ENCODE measurements at regions not wholly inside any gene's neighbourhood (a gene's known extent, or its start where the extent isn't known, plus 50 kb on each side); places are given as distances from the start of the nearest gene placed in this dataset.

DNA sequence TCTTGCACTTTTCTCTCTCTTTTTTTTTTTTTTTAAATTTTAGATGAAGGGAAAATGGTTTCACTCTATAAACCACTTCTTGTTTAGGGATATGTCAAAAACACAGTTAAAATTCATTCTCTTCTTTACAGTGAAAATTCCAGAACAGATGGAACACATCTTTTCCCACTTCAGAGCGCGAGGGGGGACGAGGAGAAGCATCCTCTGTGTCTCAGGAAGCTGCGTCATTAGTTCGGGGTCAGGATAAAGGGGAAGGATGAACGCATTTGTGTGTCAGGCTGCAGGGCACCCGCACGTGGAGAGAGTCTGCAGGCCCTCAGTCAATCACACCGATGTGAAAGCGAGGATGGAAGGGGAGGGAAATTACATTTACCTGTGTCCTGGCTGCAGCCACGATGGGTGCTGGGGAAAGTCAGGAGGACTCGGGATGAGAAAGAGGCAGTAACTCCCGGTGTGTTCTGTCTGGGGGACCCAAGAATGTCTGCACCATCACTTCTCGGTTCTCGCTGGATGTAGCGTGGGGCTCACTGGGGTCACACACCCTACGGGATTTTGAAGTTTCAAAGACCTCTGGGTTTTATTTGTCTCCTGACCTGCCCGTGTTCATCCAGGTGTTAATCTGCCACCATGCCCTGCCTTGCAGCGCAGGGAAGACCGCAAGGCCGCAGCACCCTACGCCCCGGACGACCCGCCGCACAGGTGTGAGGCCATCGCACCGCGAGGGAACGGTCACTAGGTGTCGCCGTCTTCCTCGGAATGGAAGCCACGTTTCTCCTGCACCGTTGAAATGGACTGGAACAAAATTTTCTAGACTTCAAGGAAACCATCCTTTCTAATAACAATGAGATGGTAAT lies 66.7 kb upstream of the PITRM1 start:
- TF ChIP-seq, protein P1, sequence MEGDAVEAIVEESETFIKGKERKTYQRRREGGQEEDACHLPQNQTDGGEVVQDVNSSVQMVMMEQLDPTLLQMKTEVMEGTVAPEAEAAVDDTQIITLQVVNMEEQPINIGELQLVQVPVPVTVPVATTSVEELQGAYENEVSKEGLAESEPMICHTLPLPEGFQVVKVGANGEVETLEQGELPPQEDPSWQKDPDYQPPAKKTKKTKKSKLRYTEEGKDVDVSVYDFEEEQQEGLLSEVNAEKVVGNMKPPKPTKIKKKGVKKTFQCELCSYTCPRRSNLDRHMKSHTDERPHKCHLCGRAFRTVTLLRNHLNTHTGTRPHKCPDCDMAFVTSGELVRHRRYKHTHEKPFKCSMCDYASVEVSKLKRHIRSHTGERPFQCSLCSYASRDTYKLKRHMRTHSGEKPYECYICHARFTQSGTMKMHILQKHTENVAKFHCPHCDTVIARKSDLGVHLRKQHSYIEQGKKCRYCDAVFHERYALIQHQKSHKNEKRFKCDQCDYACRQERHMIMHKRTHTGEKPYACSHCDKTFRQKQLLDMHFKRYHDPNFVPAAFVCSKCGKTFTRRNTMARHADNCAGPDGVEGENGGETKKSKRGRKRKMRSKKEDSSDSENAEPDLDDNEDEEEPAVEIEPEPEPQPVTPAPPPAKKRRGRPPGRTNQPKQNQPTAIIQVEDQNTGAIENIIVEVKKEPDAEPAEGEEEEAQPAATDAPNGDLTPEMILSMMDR (conservative IDR thresholded peaks at IDR 0.05; ENCODE audit: low read depth, low read length), result peak; percentile 91
- TF ChIP-seq USF2 (IDR thresholded peaks at IDR 0.05; ENCODE audit: low read depth, low read length), result no peak
